Mucosa of descending colon (tissue), 3 donors: ENCODE measurements at regions not wholly inside any gene's neighbourhood (a gene's known extent, or its start where the extent isn't known, plus 50 kb on each side); places are given as distances from the start of the nearest gene placed in this dataset.

ENCODE experiments used
- ATAC-seq: fragments of 200-7000 bp; cut with Tn5 transposase; one replicate; pipeline ENCODE4 v1.9.1; 2020; ENCODE audit warnings: mild to moderate bottlenecking, moderate library complexity
- DNase-seq, 3 donors: peaks; one replicate each; pipeline ENCODE4 v3.0.0-alpha.2; 2020
- H3K36me3 ChIP-seq: fragments of 200-600 bp; one replicate; pipeline ENCODE4 v1.8.0; 2021; ENCODE audit warnings: low read depth, mild to moderate bottlenecking
- H3K4me1 ChIP-seq: fragments of 200-600 bp; one replicate; pipeline ENCODE4 v1.8.0; 2021; ENCODE audit warnings: low read depth, mild to moderate bottlenecking
- H3K4me3 ChIP-seq: fragments of 200-600 bp; one replicate; pipeline ENCODE4 v1.8.0; 2021; ENCODE audit warnings: mild to moderate bottlenecking
- H3K9me3 ChIP-seq: fragments of 200-600 bp; one replicate; pipeline ENCODE4 v1.8.0; 2021; ENCODE audit warnings: mild to moderate bottlenecking
- CTCF ChIP-seq: fragments of 200-600 bp; IDR thresholded peaks from one replicate; pipeline ENCODE4 v1.8.0; 2022; ENCODE audit warnings: antibody characterized with exemption, mild to moderate bottlenecking
- intact Hi-C, 2 donors: fragments of 100-400 bp; cut with DNase I in 1 of 2; cut with micrococcal nuclease in 1 of 2; formaldehyde crosslinking; loops; one replicate each; pipeline versions ENCODE4 v1.11.0 to v1.11.1; 2022; cut with DNase I, micrococcal nuclease
- donor health status: DM: no; HTN: no; CAD: no; lungs with moderate emphysema.
- donor health status: DM: no; HTN: no; CAD: no.
- donor health status: DM: no; HTN: yes; CAD: no.

- DNase-seq (no peak), ATAC-seq (no peak)
- Histone ChIP-seq H3K4me3 (no peak overlapping the region), H3K4me1 (no peaks in the 10 kb centered on the region), H3K9me3 (no peaks in the 10 kb centered on the region), H3K36me3 (no peaks in the 10 kb centered on the region)
- intact Hi-C loops, result no loop called here
- no peak for TF ChIP-seq CTCF
These were observed 268.6 kb downstream of the JRKL start for GRCh38 chr11:96658436-96658835.

GRCh38 chr11:96664110-96664509, 274.3 kb downstream of the JRKL start:
- Histone ChIP-seq H3K4me1 (no peaks in the 10 kb centered on the region), H3K9me3 (no peaks in the 10 kb centered on the region), H3K4me3 (no peak overlapping the region), H3K36me3 (no peaks in the 10 kb centered on the region)
- no peak for TF ChIP-seq CTCF
- DNase-seq, result no peak
- no peak for ATAC-seq
- intact Hi-C loops, result no loop called here

GRCh38 chr11:96680211-96681018, 290.6 kb downstream of the JRKL start:
- TF ChIP-seq CTCF, result no peak
- no peaks in the 10 kb centered on the region for H3K9me3 ChIP-seq
- no peaks in the 10 kb centered on the region for H3K4me1 ChIP-seq
- peak; percentile 77 for ATAC-seq
- intact Hi-C loops, result no loop called here
- peak in 1 of 3 donors; percentile 1 for DNase-seq
- H3K36me3 ChIP-seq, result no peaks in the 10 kb centered on the region
- no peak overlapping the region for H3K4me3 ChIP-seq

- Histone ChIP-seq H3K36me3 (no peaks in the 10 kb centered on the region), H3K4me3 (no peak overlapping the region), H3K9me3 (no peaks in the 10 kb centered on the region), H3K4me1 (no peaks in the 10 kb centered on the region)
- DNase-seq, result no peak
- intact Hi-C loops, result no loop called here
- ATAC-seq, result no peak
- no peak for TF ChIP-seq CTCF
These were observed 291.4 kb downstream of the JRKL start for GRCh38 chr11:96681019-96681716.

- intact Hi-C loops, result no loop called here
- H3K9me3 ChIP-seq, result no peaks in the 10 kb centered on the region
- no peak overlapping the region for H3K4me3 ChIP-seq
- no peaks in the 10 kb centered on the region for H3K4me1 ChIP-seq
- ATAC-seq (no peak), DNase-seq (no peak)
- TF ChIP-seq CTCF, result no peak
- no peaks in the 10 kb centered on the region for H3K36me3 ChIP-seq
These were observed 304.5 kb downstream of the JRKL start for GRCh38 chr11:96694338-96694737.
